Activated CD4-positive, alpha-beta T cell treated with anti-CD3 and anti-CD28 coated beads, Interleukin-2, amount 50 U/mL, for 48 hours (primary cell): ENCODE measurements at regions not wholly inside any gene's neighbourhood (a gene's known extent, or its start where the extent isn't known, plus 50 kb on each side); places are given as distances from the start of the nearest gene placed in this dataset.

Source experiments
- DNase-seq, 2 experiments: peaks; one replicate each; pipeline ENCODE4 v3.0.0-alpha.2; 2020

GRCh38 chr18:22628795-22629510 lies 211.2 kb upstream of the CTAGE1 start:
- no peak for DNase-seq

- no peak for DNase-seq
Measured at GRCh38 chr18:22630980-22631379, 213.3 kb upstream of the CTAGE1 start.

- DNase-seq: no peak
Measured at GRCh38 chr18:22632191-22632590, 214.5 kb upstream of the CTAGE1 start.

- no peak for DNase-seq
Measured at GRCh38 chr18:22634464-22634863, 216.7 kb upstream of the CTAGE1 start.

- no peak for DNase-seq
Measured at GRCh38 chr18:22637787-22638186, 220.1 kb upstream of the CTAGE1 start.

GRCh38 chr18:22639026-22639463 lies 221.3 kb upstream of the CTAGE1 start:
- no peak for DNase-seq

DNA sequence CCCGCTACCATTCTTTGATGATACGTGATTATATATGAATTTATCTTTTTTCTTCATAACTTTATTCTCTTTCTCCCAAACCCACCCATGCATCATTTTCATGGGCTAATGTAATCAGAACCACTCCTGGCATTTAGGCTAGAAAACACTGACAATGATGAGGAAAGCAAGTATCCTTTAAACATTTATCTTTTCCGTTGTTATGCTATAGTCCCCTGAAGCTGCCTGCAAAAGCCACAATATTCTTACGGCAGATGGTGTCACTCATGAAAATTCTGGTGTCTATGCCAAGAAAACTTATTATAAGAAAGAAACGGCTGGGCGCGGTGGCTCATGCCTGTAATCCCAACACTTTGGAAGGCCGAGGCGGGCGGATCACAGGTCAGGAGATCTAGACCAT lies 221.8 kb upstream of the CTAGE1 start:
- DNase-seq: no peak

DNA sequence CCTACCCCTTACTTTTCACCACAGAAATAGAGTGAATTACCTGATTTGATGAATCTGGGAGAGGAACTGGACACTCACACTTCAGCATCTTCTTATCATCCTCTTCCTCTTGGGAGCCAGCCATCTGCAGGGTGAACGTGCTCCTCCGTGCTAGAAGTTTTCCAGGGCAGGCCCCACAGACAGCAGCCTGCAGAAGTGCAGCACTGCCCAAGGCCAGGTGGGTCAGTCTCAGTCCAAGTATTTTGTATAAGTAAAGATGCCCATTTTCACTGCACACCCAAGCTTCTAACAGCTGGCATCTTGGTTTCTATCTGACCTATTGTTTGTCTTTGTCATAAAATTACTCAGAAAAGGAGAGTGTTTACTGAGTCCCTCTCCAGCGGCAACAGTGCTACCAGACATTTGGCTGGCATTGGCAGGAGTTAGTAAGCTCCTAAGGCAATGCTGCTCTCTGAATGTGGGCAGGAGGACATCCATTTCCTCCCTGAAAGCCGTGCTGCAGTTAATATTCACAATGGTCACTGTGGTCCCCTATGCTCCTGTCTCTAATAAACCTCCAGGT lies 222.6 kb upstream of the CTAGE1 start:
- DNase-seq: no peak

GRCh38 chr18:22641958-22642357 lies 224.2 kb upstream of the CTAGE1 start:
- DNase-seq: no peak

- DNase-seq: no peak
Measured at GRCh38 chr18:22643731-22644130, 226.0 kb upstream of the CTAGE1 start.

- DNase-seq: no peak
Measured at GRCh38 chr18:22650247-22650646, 232.5 kb upstream of the CTAGE1 start.

DNA sequence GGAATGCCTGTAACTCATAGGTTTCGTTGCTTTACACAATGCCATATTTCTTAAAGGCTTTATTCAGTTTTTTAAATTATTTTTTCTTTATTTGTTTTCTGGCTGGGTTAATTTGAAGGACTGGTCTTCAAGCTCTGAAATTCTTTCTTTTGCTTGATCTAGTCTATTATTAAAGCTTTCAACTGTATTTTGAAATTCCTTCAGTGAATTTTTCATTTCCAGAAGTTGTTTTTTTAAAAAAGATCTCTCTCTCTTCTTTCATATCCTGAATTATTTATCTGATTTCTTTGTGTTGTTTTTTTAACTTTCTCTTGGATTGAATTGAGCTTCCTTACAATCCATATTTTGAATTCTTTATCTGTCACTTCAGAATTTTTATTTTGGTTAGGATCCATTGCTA lies 239.9 kb upstream of the CTAGE1 start:
- no peak for DNase-seq

- no peak for DNase-seq
Measured at GRCh38 chr18:22658318-22658717, 240.6 kb upstream of the CTAGE1 start.

- no peak for DNase-seq
Measured at GRCh38 chr18:22663378-22663777, 245.7 kb upstream of the CTAGE1 start.

DNA sequence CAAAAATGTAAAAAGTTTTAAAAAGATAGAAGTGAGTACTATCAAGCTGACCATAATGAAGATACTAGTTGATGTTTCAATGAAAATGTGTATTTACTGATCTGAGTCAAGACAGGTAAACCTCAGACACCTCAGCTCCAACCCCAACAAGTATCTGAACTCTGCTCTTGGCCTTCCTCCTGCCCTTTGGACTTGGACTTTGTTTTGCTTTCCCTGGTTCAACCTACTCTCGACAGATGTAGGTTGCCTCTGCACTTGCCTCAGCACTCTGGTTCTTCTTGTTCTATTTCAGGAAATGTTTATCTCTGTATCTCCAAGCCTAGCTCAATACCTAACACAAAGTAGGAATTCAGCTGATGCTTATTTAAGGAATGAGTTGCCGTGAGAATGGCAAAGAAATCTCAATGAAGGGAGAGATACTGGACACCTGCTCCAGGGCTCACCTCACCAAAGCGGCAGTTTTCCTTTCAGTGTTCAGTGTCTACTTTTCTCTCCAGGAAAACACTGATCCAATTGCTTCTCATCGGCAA lies 248.8 kb upstream of the CTAGE1 start:
- no peak for DNase-seq

- DNase-seq: no peak
Measured at GRCh38 chr18:22667156-22667555, 249.4 kb upstream of the CTAGE1 start.

DNA sequence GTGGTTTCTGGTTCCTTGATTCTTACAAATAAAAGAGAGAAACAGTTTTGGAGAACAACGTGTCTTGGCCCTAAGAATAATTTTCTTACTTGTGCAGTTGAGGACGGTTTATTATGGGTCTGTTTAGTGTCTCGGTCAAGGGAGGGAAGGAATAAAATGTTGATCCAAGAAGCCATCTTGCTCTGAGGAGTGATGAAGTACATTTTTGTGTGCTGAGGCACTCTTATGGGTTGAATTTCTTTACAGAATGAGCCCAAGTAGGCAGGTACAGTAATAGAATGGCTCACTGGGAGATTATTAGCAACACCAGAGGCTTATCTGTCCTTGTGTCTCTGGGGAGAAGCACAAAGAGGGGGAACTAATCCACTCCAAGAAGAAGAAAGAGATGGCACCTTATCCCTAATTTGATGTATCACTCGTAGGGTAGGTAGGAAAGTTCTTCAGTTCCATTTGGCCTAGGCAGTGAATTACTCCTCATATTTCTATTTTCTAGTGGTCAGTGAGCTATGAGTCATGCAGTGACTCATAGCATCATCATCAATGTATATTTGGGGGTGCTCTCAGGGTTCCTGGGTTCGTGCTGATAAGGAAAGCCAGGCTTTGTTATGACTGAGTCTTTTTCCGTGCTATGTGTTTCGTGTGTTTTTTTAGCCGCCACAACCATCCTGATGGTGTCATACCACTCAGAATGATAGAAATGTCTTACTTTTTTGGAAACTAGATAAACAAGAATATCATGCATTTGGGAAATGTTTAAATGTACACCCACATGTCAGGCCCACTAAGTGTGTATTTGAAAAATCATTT lies 250.1 kb upstream of the CTAGE1 start:
- DNase-seq: no peak

DNA sequence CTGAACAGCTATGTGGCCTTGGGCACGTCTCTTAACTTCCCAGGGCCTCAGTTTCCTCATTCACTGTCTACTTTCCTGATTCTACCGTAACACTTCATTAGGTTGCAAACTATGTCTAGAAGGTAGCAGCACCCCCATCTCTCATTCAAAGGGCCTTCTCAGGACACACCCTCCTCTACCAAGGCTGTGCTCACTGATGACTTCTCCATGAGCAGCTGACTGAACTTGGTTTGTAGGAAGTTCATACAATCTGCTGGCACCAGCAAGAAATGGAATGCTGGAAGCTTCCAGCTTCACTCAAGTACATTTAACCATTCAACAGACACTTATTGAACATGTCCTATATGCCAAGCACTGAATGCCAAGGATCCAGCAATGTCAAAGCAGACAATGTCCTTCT lies 250.8 kb upstream of the CTAGE1 start:
- DNase-seq: no peak

DNA sequence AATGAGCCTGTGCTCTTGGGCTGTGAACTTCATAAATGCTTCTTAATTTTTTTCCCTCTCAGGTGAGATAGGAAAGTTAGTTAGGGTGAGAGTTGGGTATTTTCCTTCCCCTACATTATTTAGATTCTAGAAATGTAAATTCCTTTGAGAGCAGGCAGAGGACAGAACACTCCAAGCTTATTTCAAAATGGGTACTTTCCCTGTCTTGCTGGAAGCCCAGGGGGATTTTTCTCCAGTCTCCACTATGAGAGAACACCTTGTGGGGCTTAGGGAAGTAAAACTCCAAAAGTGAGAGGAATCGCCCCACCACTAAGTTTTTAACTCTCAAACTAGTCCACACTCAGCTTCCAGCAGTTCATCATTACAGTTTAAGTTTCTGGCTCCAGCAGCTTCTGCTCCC lies 253.2 kb upstream of the CTAGE1 start:
- no peak for DNase-seq

GRCh38 chr18:22673182-22673862 lies 255.6 kb upstream of the CTAGE1 start:
- no peak for DNase-seq

GRCh38 chr18:22674272-22674671 lies 256.6 kb upstream of the CTAGE1 start:
- DNase-seq: no peak

GRCh38 chr18:22675006-22675405 lies 257.3 kb upstream of the CTAGE1 start:
- no peak for DNase-seq

DNA sequence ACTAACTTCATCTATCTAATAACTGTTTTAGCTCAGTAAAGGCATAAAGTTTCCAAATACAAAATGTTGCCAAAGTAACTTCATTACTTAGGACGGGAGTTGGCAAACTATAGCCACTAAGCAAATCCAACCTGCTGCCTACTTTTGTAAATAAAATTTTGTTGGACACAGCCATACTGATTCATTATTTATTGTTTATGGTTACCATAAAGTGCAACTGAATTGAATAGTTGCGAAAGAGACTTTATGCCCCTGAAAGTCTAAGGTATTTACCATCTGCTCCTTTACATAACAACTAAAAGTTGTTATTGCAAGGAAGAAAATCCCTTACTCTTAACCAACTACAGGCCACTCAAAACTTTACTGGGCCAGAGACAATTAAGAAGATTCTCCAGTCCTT lies 256.7 kb upstream of the RBBP8 start:
- DNase-seq: no peak
